ENCODE measurements at regions not wholly inside any gene's neighbourhood (a gene's known extent, or its start where the extent isn't known, plus 50 kb on each side); places are given as distances from the start of the nearest gene placed in this dataset.

GRCh38 chr16:73326770-73327470 lies 279.0 kb upstream of the ZFHX3 start:
- DNase-seq = no peak

DNA sequence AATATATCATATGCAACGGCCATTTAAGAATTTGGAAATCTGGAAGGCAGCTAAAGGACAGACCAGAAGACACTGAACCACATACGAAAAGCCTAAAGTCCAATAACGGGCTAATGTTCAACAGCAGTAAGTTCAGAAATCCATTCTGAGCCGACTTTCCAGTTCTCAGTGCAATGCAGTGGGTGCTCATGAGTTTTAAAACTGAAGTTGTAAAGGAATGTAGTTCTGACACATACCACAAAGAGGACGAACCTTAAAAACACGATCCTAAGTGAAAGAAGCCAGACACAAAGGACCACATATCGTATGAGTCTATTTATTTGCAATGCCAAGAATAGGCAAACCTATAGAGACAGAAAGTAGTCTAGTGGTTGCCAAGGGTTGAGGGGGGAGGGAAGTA lies 278.3 kb upstream of the ZFHX3 start:
- DNase-seq = no peak

- DNase-seq = no peak
Observed at GRCh38 chr16:73323880-73324279, 276.0 kb upstream of the ZFHX3 start.

DNA sequence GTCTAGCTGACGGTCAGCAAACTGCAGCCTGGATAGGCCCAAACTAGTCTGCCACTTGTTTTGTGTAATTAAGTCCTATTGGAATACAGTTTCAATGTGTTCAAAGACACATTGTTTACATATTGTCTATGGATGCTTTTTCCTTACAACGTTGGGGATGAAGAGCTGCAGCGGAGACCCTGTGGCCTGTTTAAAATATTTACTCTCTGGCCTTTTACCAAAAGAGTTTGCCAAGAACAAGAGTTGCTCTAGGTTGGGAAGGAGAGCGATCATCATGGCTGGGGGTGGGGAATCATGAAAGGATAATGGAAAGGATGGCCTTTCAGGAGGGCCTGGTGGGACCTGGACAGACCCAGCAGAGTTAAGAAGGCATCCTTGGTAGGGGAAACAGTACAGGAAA lies 274.9 kb upstream of the ZFHX3 start:
- DNase-seq = no peak

DNA sequence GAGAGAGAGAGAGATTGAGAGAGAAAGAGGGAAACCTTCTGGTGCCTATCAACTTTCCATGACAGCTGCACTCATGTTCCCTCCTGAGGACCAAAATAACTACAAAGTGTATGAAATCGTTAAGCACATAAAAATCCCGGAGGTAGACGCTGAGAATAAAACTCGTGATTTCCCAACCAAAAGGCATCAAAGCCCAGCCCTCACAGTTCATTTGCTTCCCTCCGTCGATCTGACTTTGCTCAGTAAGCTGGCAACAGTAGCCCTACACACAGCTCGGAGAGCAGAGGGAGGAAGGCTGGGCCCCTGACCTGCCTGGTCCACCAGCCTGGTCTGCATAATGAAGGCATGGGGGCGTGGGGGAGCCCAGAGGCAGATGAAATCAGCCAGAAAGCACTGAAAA lies 273.9 kb upstream of the ZFHX3 start:
- no peak for DNase-seq

GRCh38 chr16:73319737-73320136 lies 271.8 kb upstream of the ZFHX3 start:
- DNase-seq = no peak

- no peak for DNase-seq
Observed at GRCh38 chr16:73319261-73319660, 271.3 kb upstream of the ZFHX3 start.

- no peak for DNase-seq
Observed at GRCh38 chr16:73317321-73317857, 269.5 kb upstream of the ZFHX3 start.

DNA sequence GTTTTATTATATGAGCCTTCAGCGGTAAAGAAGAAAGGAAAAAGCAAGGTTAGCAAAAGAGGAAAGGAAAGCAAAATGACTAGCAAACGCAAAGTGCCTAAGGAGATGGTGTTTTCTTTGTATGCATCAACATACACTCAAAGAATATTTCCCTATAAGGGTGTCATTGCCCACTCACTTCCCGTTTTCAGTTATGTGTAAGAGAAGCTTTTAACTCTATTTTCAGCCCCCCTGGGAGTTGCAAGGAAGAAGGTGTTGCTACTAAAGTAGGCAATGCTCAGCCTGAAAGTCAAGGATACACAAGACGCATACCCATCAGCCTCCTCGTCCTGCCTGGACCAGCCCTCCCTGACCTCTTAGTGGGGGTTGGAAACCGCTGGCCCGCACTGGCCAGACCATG lies 267.7 kb upstream of the ZFHX3 start:
- no peak for DNase-seq

- no peak for DNase-seq
Observed at GRCh38 chr16:73313950-73314349, 266.0 kb upstream of the ZFHX3 start.

- DNase-seq = no peak
Observed at GRCh38 chr16:73311857-73312723, 264.2 kb upstream of the ZFHX3 start.

- DNase-seq = no peak
Observed at GRCh38 chr16:73308771-73309170, 260.8 kb upstream of the ZFHX3 start.

- no peak for DNase-seq
Observed at GRCh38 chr16:73306901-73307413, 259.0 kb upstream of the ZFHX3 start.

GRCh38 chr16:73304008-73304774 lies 256.3 kb upstream of the ZFHX3 start:
- no peak for DNase-seq

GRCh38 chr16:73302942-73303341 lies 255.0 kb upstream of the ZFHX3 start:
- no peak for DNase-seq

DNA sequence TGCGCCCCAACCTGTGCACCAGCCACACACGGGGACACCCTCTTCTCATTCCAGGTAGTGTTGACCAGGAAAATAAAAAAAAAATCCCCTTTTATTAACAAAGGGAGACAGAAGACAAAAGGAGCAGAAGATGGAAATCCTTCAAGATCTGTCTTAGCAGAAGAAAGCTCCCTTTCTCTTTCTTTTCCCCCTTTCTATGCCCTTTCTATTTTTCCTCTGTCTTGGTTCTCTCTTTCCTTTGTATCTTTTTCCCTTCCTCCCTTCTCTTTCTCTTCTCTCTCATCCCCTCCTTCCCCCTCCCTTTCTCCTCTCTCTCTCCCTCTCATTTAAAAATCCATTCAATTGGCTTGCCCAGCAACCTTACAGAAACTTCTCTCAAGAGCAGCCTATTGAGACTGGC lies 254.1 kb upstream of the ZFHX3 start:
- DNase-seq = no peak

DNA sequence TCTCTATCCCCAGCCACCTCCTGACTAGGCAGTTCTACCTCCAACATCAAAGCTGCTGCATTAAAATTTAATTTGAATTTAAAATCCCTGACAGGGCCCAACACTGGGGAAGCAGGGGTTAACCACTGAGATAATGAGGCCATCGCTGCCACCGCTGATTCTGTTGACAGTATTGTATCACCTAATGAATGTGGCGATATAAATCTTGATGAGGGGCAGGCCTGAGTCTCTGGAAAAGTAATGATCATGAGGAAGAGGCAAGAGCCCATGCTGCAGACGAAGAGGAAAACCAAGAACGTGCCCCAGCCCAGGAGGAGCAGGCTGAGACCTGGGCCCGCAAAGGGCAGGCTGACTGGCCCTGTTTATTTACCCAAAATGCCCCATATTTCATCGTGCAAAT lies 251.4 kb upstream of the ZFHX3 start:
- no peak for DNase-seq

GRCh38 chr16:73298562-73298961 lies 250.6 kb upstream of the ZFHX3 start:
- no peak for DNase-seq

GRCh38 chr16:73290258-73290657 lies 242.3 kb upstream of the ZFHX3 start:
- DNase-seq = no peak

DNA sequence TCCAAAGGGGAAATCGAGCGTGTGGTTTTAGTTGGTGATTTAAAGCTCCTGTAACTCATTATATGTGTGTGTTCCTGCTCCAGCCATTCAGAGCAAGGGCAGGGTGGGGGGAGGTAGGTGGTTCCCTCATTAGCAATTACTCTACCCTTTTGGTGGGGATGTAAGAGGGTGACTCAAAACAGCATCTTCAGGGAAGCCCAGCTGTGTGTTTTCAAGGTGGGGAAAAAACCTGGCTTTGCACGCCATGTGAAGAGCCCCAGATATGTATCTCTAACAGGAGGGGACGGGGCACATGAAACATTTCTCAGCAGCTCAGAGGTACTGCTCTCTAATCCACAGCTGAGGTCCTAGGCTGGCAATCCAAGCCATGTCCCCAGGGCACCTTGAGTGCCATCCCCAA lies 241.3 kb upstream of the ZFHX3 start:
- DNase-seq = no peak

DNA sequence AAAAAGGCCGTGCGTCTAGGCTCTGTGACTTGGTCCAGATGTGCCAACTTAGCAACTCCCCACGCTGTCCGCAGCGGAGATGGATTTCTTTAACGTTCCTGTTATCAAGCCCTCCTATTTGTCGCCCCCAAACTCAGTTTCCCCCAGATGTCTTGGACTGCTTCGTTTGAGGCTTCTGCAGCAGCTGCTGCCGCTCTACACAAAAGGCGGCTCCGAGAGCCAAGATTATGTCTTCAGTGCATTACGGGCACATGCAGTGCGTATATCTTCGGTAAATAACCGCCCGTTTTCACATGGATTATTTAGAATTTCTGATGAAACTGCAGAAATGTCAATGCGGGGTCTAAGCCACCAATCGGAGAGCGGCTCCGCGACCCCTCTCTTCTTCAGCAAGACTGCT lies 240.6 kb upstream of the ZFHX3 start:
- no peak for DNase-seq

DNA sequence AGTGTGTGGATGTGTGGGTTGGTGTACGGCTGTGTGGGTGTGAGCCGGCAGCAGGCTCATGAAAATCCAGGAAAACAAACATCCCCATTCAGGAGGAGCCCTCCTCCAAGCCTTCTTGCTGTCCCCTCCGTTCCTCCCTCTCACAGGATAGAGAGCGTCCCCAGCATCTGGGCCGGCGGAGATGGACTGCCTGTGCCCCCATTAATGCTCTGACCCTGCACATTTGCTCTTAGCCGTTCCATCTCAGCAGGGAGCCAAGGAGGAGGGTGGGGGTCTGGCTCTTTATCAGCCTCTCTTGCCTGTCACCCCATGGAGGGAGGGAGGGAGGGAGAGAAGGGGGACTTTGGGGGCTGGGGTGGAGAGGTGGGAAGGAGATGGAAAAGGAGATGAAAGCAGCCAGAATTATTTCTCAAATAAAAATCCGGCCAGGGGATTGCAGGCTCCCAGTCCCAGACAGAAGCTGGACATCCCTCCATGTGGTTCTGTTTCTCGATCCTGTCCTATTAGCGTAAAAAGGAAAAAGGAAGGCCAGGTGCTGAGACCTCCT lies 240.0 kb upstream of the ZFHX3 start:
- no peak for DNase-seq
